ENCODE measurements at regions not wholly inside any gene's neighbourhood (a gene's known extent, or its start where the extent isn't known, plus 50 kb on each side); places are given as distances from the start of the nearest gene placed in this dataset.
A peak's percentile ranks its signal among the peaks of the same experiment; 100 is the strongest.

GRCh38 chr1:172972258-172972657, 78.5 kb downstream of the TNFSF18 start:
- no peak for DNase-seq (ENCODE audit: low read depth in 4 of 4, low spot score in 3 of 4)

- DNase-seq (ENCODE audit: low read depth in 4 of 4, low spot score in 3 of 4): no peak
Observed at GRCh38 chr1:172973424-172973823, 77.3 kb downstream of the TNFSF18 start.

GRCh38 chr1:172976222-172977041, 74.3 kb downstream of the TNFSF18 start:
- peak in 3 of 4 donors; percentile 16 to 41 (median 35) for DNase-seq (ENCODE audit: low read depth in 4 of 4, low spot score in 3 of 4)

GRCh38 chr1:172977296-172978017, 73.3 kb downstream of the TNFSF18 start:
- no peak for DNase-seq (ENCODE audit: low read depth in 4 of 4, low spot score in 3 of 4)

- DNase-seq (ENCODE audit: low read depth in 4 of 4, low spot score in 3 of 4): no peak
Observed at GRCh38 chr1:172978595-172978994, 72.1 kb downstream of the TNFSF18 start.

- no peak for DNase-seq (ENCODE audit: low read depth in 4 of 4, low spot score in 3 of 4)
Observed at GRCh38 chr1:172979828-172980227, 70.9 kb downstream of the TNFSF18 start.

GRCh38 chr1:172980456-172980855, 70.3 kb downstream of the TNFSF18 start:
- no peak for DNase-seq (ENCODE audit: low read depth in 4 of 4, low spot score in 3 of 4)

- no peak for DNase-seq (ENCODE audit: low read depth in 4 of 4, low spot score in 3 of 4)
Observed at GRCh38 chr1:172980971-172981370, 69.8 kb downstream of the TNFSF18 start.

All from right renal pelvis (tissue), 4 donors.